K562 (cell line): ENCODE measurements at regions not wholly inside any gene's neighbourhood (a gene's known extent, or its start where the extent isn't known, plus 50 kb on each side); places are given as distances from the start of the nearest gene placed in this dataset.

ENCODE experiments used
- ATAC-seq: fragments of 200-7000 bp; cut with Tn5 transposase; 3 replicates; pipeline ENCODE4 v1.9.1; 2020; ENCODE audit warnings: moderate library complexity
- BruUV-seq: library from RNA; stranded (reverse); fragments of 400-500 nt; replicated peaks from 2 replicates; lab custom pipeline; 2021; lab: Mats Ljungman, UMichigan
- CTCF ChIA-PET: fragments of 300-600 bp; formaldehyde crosslinking; extraction: SDS; loops from one replicate; lab custom pipeline; 2021; ENCODE audit warnings: low intra/inter-chr PET ratio; lab: Yijun Ruan, JAX
- POLR2A ChIA-PET: fragments of 300-600, 350-650 bp; sonication (Branson Sonifier 250); formaldehyde crosslinking; extraction: SDS; loops from one replicate; lab custom pipeline; 2021; ENCODE audit warnings: antibody characterized with exemption, inconsistent platforms; lab: Yijun Ruan, JAX
- DNase-seq, 4 experiments: peaks; one replicate each; pipeline versions ENCODE4 v3.0.0 to v3.0.0-alpha.2; 2011 to 2018; ENCODE audit warnings: low spot score in 3 of 4, mixed read lengths in 3 of 4; ENCODE audit errors: extremely low read depth in 1 of 4
- FAIRE-seq: peaks from 2 replicates; lab custom pipeline; 2011; peaks lifted over from hg19 to GRCh38; lab: Jason Lieb, UNC
- H2AFZ ChIP-seq: 2 replicates; pipeline ENCODE4 v1.6.0; 2011; ENCODE audit warnings: low read depth, low read length, control low read depth, inconsistent platforms
- H3K27ac ChIP-seq: fragments of 200-600 bp; 3 replicates; pipeline ENCODE4 v1.8.0; 2011; ENCODE audit warnings: low read depth, mild to moderate bottlenecking, control low read depth, inconsistent platforms, low read length, moderate library complexity, mixed read lengths; ENCODE audit errors: extremely low read depth
- H3K27me3 ChIP-seq, 2 experiments: fragments of 300-600 bp in 1 of 2; 2 replicates in 1 of 2; 3 replicates in 1 of 2; pipeline versions ENCODE4 v1.6.0 to v1.8.0; 2011; ENCODE audit warnings: inconsistent platforms in 2 of 2, low read length in 2 of 2, mild to moderate bottlenecking in 1 of 2, mixed read lengths in 1 of 2, moderate library complexity in 1 of 2; ENCODE audit not compliant: control insufficient read depth in 2 of 2, insufficient read depth in 2 of 2
- H3K36me3 ChIP-seq: fragments of 300-600 bp; 3 replicates; pipeline ENCODE4 v1.8.0; 2011; ENCODE audit warnings: mild to moderate bottlenecking, low read length, inconsistent platforms; ENCODE audit not compliant: control insufficient read depth, insufficient read depth
- H3K4me1 ChIP-seq, 2 experiments: fragments of 200-600 bp in 1 of 2; replicated peaks in 1 of 2; 2 replicates in 1 of 2; 3 replicates in 1 of 2; pipeline versions ENCODE4 v1.5.1 to v1.8.0; 2011; ENCODE audit warnings: inconsistent platforms in 2 of 2, low read length in 2 of 2, mild to moderate bottlenecking in 1 of 2, mixed read lengths in 1 of 2, moderate library complexity in 1 of 2; ENCODE audit not compliant: control insufficient read depth in 2 of 2, insufficient read depth in 2 of 2
- H3K4me2 ChIP-seq: 2 replicates; pipeline ENCODE4 v1.6.1; 2011; ENCODE audit warnings: low read length, control low read depth, inconsistent platforms, mixed read lengths; ENCODE audit not compliant: insufficient read depth
- H3K4me3 ChIP-seq: fragments of 200-600 bp; sonication (generic), shearing (Covaris generic); 2 replicates; pipeline ENCODE4 v1.5.1; 2016; ENCODE audit warnings: control low read depth, inconsistent platforms
- H3K79me2 ChIP-seq: fragments of 200-600 bp; 3 replicates; pipeline ENCODE4 v1.8.0; 2011; ENCODE audit warnings: low read length, inconsistent platforms; ENCODE audit not compliant: control insufficient read depth, insufficient read depth
- H3K9ac ChIP-seq, 2 experiments: 2 replicates each; pipeline versions ENCODE4 v1.6.0 to v1.6.1; 2011; ENCODE audit warnings: low read depth in 2 of 2, low read length in 2 of 2, control low read depth in 1 of 2, inconsistent platforms in 1 of 2, mild to moderate bottlenecking in 1 of 2, mixed read lengths in 1 of 2; ENCODE audit not compliant: insufficient read depth in 1 of 2
- H3K9me1 ChIP-seq: one replicate; pipeline ENCODE4 v1.6.0; 2011; ENCODE audit warnings: inconsistent platforms, mild to moderate bottlenecking, low read length, moderate library complexity; ENCODE audit not compliant: control insufficient read depth, insufficient read depth
- H3K9me3 ChIP-seq: replicated peaks from 2 replicates; pipeline ENCODE4 v1.5.1; 2011; ENCODE audit warnings: low read depth, low read length, inconsistent platforms; ENCODE audit not compliant: control insufficient read depth, insufficient read depth
- H4K20me1 ChIP-seq: replicated peaks from 2 replicates; pipeline ENCODE4 v1.6.1; 2011; ENCODE audit warnings: low read length, inconsistent platforms, mixed read lengths; ENCODE audit not compliant: control insufficient read depth, insufficient read depth
- MGA ChIP-seq: fragments of 450-650 bp; IDR thresholded peaks from 2 replicates; pipeline ENCODE4 v1.6.1; 2016; ENCODE audit warnings: mild to moderate bottlenecking, moderate library complexity
- NCOA4 ChIP-seq: fragments of 450-650 bp; IDR thresholded peaks from 2 replicates; pipeline ENCODE4 v1.6.1; 2018; ENCODE audit warnings: mild to moderate bottlenecking; ENCODE audit not compliant: partially characterized antibody
- SIN3A ChIP-seq, 2 experiments: fragments of 150-350 bp in 1 of 2; IDR thresholded peaks; 2 replicates each; pipeline ENCODE4 v1.6.1; 2011 to 2016; ENCODE audit warnings: borderline replicate concordance in 2 of 2, low read depth in 2 of 2, low read length in 2 of 2, mild to moderate bottlenecking in 2 of 2, moderate library complexity in 2 of 2; ENCODE audit not compliant: control insufficient read depth in 1 of 2
- STAT5B ChIP-seq: fragments of 250-450 bp; sonication (Bioruptor Pico); IDR thresholded peaks from 2 replicates; pipeline ENCODE4 v1.8.0; 2021; ENCODE audit warnings: mild to moderate bottlenecking, inconsistent platforms
- WGBS: fragments of 100-300 bp; shearing (Covaris generic); methylation state at CpG from one replicate; pipeline ENCODE4 v1.1.6; 2016; ENCODE audit warnings: low coverage, mixed read lengths; ENCODE audit not compliant: insufficient coverage; ENCODE audit errors: missing lambda C conversion rate; 5-methylcytosine and 5-hydroxymethylcytosine counted together
- in situ Hi-C: fragments of 300-500 bp; cut with MboI; formaldehyde crosslinking; loops from 4 replicates; pipeline ENCODE4 v1.15.0; 2018; ENCODE audit warnings: inconsistent platforms, mixed read lengths
- intact Hi-C: fragments of 100-400 bp; cut with micrococcal nuclease; formaldehyde crosslinking; loops from 2 replicates; pipeline ENCODE4 v1.14.2; 2022

GRCh38 chr2:238512247-238512867 is 85.6 kb downstream of the ASB1 start:
- 4% methylated on average over 8 of the region's 8 CpGs for WGBS
- no peak for FAIRE-seq
- H3K36me3 ChIP-seq = no peaks in the 10 kb centered on the region
- TF ChIP-seq MGA (no peak), SIN3A (IDR thresholded peaks at IDR 0.05; ENCODE audit: borderline replicate concordance in 2 of 2, control insufficient read depth in 1 of 2, low read depth in 2 of 2, low read length in 2 of 2) (no peak), NCOA4 (no peak), STAT5B (CRISPR knock-in tag) (no peak)

More at GRCh38 chr2:238512247-238512867, 85.6 kb downstream of the ASB1 start:
- intact Hi-C loops = no loop called here
- peaks cover 9 to 38% of the 10 kb centered on the region in 2 experiments for H3K27me3 ChIP-seq
- no peaks in the 10 kb centered on the region for H3K9me3 ChIP-seq
- H3K4me3 ChIP-seq = no peak overlapping the region
- ATAC-seq (no peak), DNase-seq (no peak)
- no peak overlapping the region for H2AFZ ChIP-seq
- no peaks in the 10 kb centered on the region for H4K20me1 ChIP-seq
- H3K9ac ChIP-seq = no peak overlapping the region
- ChIA-PET CTCF (no interaction called here), POLR2A (no interaction called here)
- peaks cover 0 to 2% of the 10 kb centered on the region in 2 experiments; a peak in 1 of 5 replicates for H3K4me1 ChIP-seq
- H3K79me2 ChIP-seq = no peaks in the 10 kb centered on the region
- no TSS peak for BruUV-seq
- in situ Hi-C loops = no loop called here
- no peak overlapping the region for H3K27ac ChIP-seq
- no peaks in the 10 kb centered on the region for H3K9me1 ChIP-seq
- no peak overlapping the region for H3K4me2 ChIP-seq
